Liver (tissue), 8 donors: ENCODE measurements at regions not wholly inside any gene's neighbourhood (a gene's known extent, or its start where the extent isn't known, plus 50 kb on each side); places are given as distances from the start of the nearest gene placed in this dataset.

Source experiments
- DNase-seq: peaks from one replicate; pipeline ENCODE4 v3.0.0-alpha.2; 2017; ENCODE audit warnings: low spot score
- H3K27ac ChIP-seq, 2 donors: one replicate each; pipeline ENCODE4 v1.7.0; 2013; ENCODE audit warnings: inconsistent platforms in 2 of 2, low read length in 2 of 2, control low read depth in 1 of 2, low read depth in 1 of 2, mild to moderate bottlenecking in 1 of 2
- H3K27me3 ChIP-seq, 4 donors: one replicate each; pipeline versions ENCODE4 v1.6.1 to v1.7.0; 2013; ENCODE audit warnings: low read length in 3 of 4, inconsistent platforms in 1 of 4, mild to moderate bottlenecking in 1 of 4, moderate library complexity in 1 of 4; ENCODE audit not compliant: control insufficient read depth in 4 of 4, insufficient read depth in 4 of 4
- H3K36me3 ChIP-seq, 4 donors: one replicate each; pipeline versions ENCODE4 v1.6.1 to v1.7.0; 2013; ENCODE audit warnings: low read length in 3 of 4, mild to moderate bottlenecking in 3 of 4, low read depth in 1 of 4, moderate library complexity in 1 of 4; ENCODE audit not compliant: control insufficient read depth in 4 of 4, insufficient read depth in 3 of 4
- H3K4me1 ChIP-seq, 4 donors: one replicate each; pipeline versions ENCODE4 v1.6.1 to v1.7.0; 2013; ENCODE audit warnings: low read length in 3 of 4, mild to moderate bottlenecking in 3 of 4, moderate library complexity in 1 of 4; ENCODE audit not compliant: control insufficient read depth in 4 of 4, insufficient read depth in 4 of 4
- H3K4me3 ChIP-seq, 3 donors: one replicate each; pipeline versions ENCODE4 v1.6.1 to v1.7.0; 2013; ENCODE audit warnings: low read length in 3 of 3, control low read depth in 1 of 3, low read depth in 1 of 3, mild to moderate bottlenecking in 1 of 3
- H3K9ac ChIP-seq, 2 donors: one replicate each; pipeline ENCODE4 v1.7.0; 2013; ENCODE audit warnings: low read length in 2 of 2, mild to moderate bottlenecking in 2 of 2, moderate library complexity in 2 of 2, control low read depth in 1 of 2, low read depth in 1 of 2
- H3K9me3 ChIP-seq, 4 donors: one replicate each; pipeline versions ENCODE4 v1.6.1 to v1.7.0; 2013; ENCODE audit warnings: low read length in 3 of 4; ENCODE audit not compliant: control insufficient read depth in 4 of 4
- EGR1 ChIP-seq, 2 donors: IDR thresholded peaks; 2 replicates each; pipeline ENCODE4 v1.6.1; 2016 to 2018; ENCODE audit warnings: antibody characterized with exemption in 2 of 2, low read depth in 2 of 2
- FOXA1 ChIP-seq: IDR thresholded peaks from 2 replicates; pipeline ENCODE4 v1.6.1; 2016; ENCODE audit warnings: antibody characterized with exemption
- FOXA2 ChIP-seq: IDR thresholded peaks from 2 replicates; pipeline ENCODE4 v1.6.1; 2016; ENCODE audit warnings: antibody characterized with exemption
- GABPA ChIP-seq, 2 donors: IDR thresholded peaks in 1 of 2; conservative IDR thresholded peaks in 1 of 2; 2 replicates each; pipeline ENCODE4 v1.6.1; 2016; ENCODE audit warnings: antibody characterized with exemption in 2 of 2, mild to moderate bottlenecking in 1 of 2, moderate library complexity in 1 of 2
- HNF4A ChIP-seq, 2 donors: conservative IDR thresholded peaks; 2 replicates each; pipeline ENCODE4 v1.6.1; 2016; ENCODE audit warnings: antibody characterized with exemption in 2 of 2, mild to moderate bottlenecking in 2 of 2
- JUND ChIP-seq, 2 donors: IDR thresholded peaks; 2 replicates each; pipeline ENCODE4 v1.6.1; 2016; ENCODE audit warnings: antibody characterized with exemption in 2 of 2
- MAX ChIP-seq: IDR thresholded peaks from 2 replicates; pipeline ENCODE4 v1.6.1; 2016; ENCODE audit warnings: antibody characterized with exemption
- NR2F2 ChIP-seq: IDR thresholded peaks from 2 replicates; pipeline ENCODE4 v1.6.1; 2016; ENCODE audit warnings: antibody characterized with exemption
- RAD21 ChIP-seq, 2 donors: IDR thresholded peaks; 2 replicates each; pipeline ENCODE4 v1.6.1; 2016; ENCODE audit warnings: antibody characterized with exemption in 2 of 2, mild to moderate bottlenecking in 2 of 2
- RXRA ChIP-seq, 2 donors: IDR thresholded peaks; 2 replicates each; pipeline ENCODE4 v1.6.1; 2017 to 2018; ENCODE audit warnings: antibody characterized with exemption in 2 of 2, mild to moderate bottlenecking in 1 of 2
- SP1 ChIP-seq: IDR thresholded peaks from 2 replicates; pipeline ENCODE4 v1.6.1; 2018; ENCODE audit warnings: antibody characterized with exemption, mild to moderate bottlenecking
- TAF1 ChIP-seq: conservative IDR thresholded peaks from 2 replicates; pipeline ENCODE4 v1.6.1; 2016; ENCODE audit warnings: antibody characterized with exemption, mild to moderate bottlenecking
- ZBTB33 ChIP-seq: IDR thresholded peaks from 2 replicates; pipeline ENCODE4 v1.6.1; 2016; ENCODE audit warnings: antibody characterized with exemption
- WGBS: extraction: QIAGEN DNeasy Blood & Tissue Kit; methylation state at CpG from one replicate; pipeline ENCODE4 v1.1.7; 2013; 5-methylcytosine and 5-hydroxymethylcytosine counted together
- TF ChIP-seq, protein P1 (sequence below): fragments of 150-350 bp; IDR thresholded peaks from 2 replicates; pipeline ENCODE4 v1.5.1; 2017; ENCODE audit warnings: improper control_type of control experiment, low read depth, low read length; ENCODE audit not compliant: missing input control
- TF ChIP-seq, protein P2 (sequence below): IDR thresholded peaks from 2 replicates; pipeline ENCODE4 v1.6.1; 2016; ENCODE audit warnings: antibody characterized with exemption, mild to moderate bottlenecking
- donor health status: healthy.
- donor health status: healthy.
- donor health status: healthy.
- donor health status: healthy.
- donor health status: healthy.

- Histone ChIP-seq H3K36me3 (no peaks in the 10 kb centered on the region), H3K27ac (no peak overlapping the region), H3K9ac (no peak overlapping the region), H3K4me1 (no peaks in the 10 kb centered on the region), H3K27me3 (no peaks in the 10 kb centered on the region), H3K4me3 (no peak overlapping the region), H3K9me3 (no peaks in the 10 kb centered on the region)
- TF ChIP-seq JUND (IDR thresholded peaks at IDR 0.05) (no peak), FOXA2 (no peak), RXRA (IDR thresholded peaks at IDR 0.05) (no peak), TAF1 (no peak), GABPA (IDR thresholded peaks at IDR 0.05 in 1 of 2, conservative IDR thresholded peaks at IDR 0.05 in 1 of 2) (no peak), MAX (no peak), EGR1 (IDR thresholded peaks at IDR 0.05; ENCODE audit: low read depth in 2 of 2) (no peak), ZBTB33 (no peak), FOXA1 (no peak), SP1 (no peak), HNF4A (conservative IDR thresholded peaks at IDR 0.05) (no peak), NR2F2 (no peak), RAD21 (IDR thresholded peaks at IDR 0.05) (no peak)
- TF ChIP-seq, protein P1, sequence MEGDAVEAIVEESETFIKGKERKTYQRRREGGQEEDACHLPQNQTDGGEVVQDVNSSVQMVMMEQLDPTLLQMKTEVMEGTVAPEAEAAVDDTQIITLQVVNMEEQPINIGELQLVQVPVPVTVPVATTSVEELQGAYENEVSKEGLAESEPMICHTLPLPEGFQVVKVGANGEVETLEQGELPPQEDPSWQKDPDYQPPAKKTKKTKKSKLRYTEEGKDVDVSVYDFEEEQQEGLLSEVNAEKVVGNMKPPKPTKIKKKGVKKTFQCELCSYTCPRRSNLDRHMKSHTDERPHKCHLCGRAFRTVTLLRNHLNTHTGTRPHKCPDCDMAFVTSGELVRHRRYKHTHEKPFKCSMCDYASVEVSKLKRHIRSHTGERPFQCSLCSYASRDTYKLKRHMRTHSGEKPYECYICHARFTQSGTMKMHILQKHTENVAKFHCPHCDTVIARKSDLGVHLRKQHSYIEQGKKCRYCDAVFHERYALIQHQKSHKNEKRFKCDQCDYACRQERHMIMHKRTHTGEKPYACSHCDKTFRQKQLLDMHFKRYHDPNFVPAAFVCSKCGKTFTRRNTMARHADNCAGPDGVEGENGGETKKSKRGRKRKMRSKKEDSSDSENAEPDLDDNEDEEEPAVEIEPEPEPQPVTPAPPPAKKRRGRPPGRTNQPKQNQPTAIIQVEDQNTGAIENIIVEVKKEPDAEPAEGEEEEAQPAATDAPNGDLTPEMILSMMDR, result no peak
- TF ChIP-seq, protein P2, sequence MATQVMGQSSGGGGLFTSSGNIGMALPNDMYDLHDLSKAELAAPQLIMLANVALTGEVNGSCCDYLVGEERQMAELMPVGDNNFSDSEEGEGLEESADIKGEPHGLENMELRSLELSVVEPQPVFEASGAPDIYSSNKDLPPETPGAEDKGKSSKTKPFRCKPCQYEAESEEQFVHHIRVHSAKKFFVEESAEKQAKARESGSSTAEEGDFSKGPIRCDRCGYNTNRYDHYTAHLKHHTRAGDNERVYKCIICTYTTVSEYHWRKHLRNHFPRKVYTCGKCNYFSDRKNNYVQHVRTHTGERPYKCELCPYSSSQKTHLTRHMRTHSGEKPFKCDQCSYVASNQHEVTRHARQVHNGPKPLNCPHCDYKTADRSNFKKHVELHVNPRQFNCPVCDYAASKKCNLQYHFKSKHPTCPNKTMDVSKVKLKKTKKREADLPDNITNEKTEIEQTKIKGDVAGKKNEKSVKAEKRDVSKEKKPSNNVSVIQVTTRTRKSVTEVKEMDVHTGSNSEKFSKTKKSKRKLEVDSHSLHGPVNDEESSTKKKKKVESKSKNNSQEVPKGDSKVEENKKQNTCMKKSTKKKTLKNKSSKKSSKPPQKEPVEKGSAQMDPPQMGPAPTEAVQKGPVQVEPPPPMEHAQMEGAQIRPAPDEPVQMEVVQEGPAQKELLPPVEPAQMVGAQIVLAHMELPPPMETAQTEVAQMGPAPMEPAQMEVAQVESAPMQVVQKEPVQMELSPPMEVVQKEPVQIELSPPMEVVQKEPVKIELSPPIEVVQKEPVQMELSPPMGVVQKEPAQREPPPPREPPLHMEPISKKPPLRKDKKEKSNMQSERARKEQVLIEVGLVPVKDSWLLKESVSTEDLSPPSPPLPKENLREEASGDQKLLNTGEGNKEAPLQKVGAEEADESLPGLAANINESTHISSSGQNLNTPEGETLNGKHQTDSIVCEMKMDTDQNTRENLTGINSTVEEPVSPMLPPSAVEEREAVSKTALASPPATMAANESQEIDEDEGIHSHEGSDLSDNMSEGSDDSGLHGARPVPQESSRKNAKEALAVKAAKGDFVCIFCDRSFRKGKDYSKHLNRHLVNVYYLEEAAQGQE, result no peak
- WGBS, result 89% methylated on average over 7 of the region's 7 CpGs
- no peak for DNase-seq
These were observed 73.0 kb upstream of the HMGN3 start for GRCh38 chr6:79307321-79308036.

DNA sequence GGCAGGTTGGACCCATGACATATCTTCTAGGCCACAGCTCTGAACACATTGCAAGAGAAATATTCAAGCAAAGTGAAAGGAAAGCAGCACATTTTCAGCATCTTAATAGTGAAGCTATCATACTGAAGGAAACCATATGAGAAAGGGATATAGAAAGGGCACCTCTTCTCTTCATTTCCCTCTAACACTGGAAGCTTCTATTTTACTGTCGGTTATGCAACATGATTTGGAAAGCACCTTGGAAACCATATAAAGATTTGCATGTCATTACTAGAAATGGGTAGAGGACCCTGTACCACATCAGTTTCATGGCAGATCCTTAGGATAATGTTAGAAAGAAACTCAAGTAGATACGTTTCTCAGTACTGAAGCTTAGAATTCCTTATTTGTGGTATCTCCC lies 70.5 kb upstream of the HMGN3 start:
- no peaks in the 10 kb centered on the region for H3K36me3 ChIP-seq
- no peaks in the 10 kb centered on the region for H3K4me1 ChIP-seq
- no peaks in the 10 kb centered on the region for H3K27me3 ChIP-seq
- H3K27ac ChIP-seq, result no peak overlapping the region
- H3K4me3 ChIP-seq, result no peak overlapping the region
- WGBS, result 82% methylated on average over 2 of the region's 2 CpGs
- H3K9ac ChIP-seq, result no peak overlapping the region
- no peaks in the 10 kb centered on the region for H3K9me3 ChIP-seq
- DNase-seq, result no peak
- no peak for TF ChIP-seq JUND (IDR thresholded peaks at IDR 0.05)
- TF ChIP-seq HNF4A (conservative IDR thresholded peaks at IDR 0.05), result no peak
- no peak for TF ChIP-seq SP1
- TF ChIP-seq RXRA (IDR thresholded peaks at IDR 0.05), result no peak
- TF ChIP-seq RAD21 (IDR thresholded peaks at IDR 0.05), result no peak
- TF ChIP-seq GABPA (IDR thresholded peaks at IDR 0.05 in 1 of 2, conservative IDR thresholded peaks at IDR 0.05 in 1 of 2), result no peak
- no peak for TF ChIP-seq ZBTB33
- TF ChIP-seq TAF1, result no peak
- TF ChIP-seq, protein P1, result no peak
